HG03565 (cell line): ENCODE measurements at regions not wholly inside any gene's neighbourhood (a gene's known extent, or its start where the extent isn't known, plus 50 kb on each side); places are given as distances from the start of the nearest gene placed in this dataset.
"Not testable (repeated sequence)": the region's sequence is repeated elsewhere in the genome, so short reads cannot be mapped to it uniquely, and the experiment has no call there.

Experiments used
- ATAC-seq: cut with Tn5 transposase; IDR thresholded peaks from one replicate; pipeline ENCODE4 v1.9.1; 2021; ENCODE audit warnings: mild to moderate bottlenecking, moderate library complexity; ENCODE audit not compliant: unreplicated experiment

GRCh38 chr2:153622285-153622684, 143.7 kb upstream of the RPRM start:
- no peak for ATAC-seq

GRCh38 chr2:153623020-153623419, 144.5 kb upstream of the RPRM start:
- ATAC-seq, result no peak

DNA sequence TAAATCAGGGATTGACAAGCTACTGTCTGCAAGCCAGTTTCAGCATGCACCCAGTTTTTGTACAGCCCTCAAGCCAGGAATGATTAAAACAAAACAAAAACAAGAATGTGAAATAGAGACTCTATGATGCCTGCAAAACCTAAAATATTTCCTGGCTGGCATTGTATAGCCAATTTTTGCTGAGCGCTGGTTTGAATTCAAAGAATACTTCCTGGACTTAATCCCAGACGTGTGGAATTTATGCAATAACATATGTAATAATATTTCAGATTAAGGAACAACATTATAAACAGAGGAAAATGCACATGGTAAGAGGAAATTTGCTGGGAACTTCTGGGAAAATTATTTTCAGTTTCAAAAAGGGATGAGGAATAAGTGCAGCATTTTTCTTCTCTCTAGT, 148.1 kb upstream of the RPRM start:
- no peak for ATAC-seq

- no peak for ATAC-seq
Observed at GRCh38 chr2:153635494-153635893, 156.9 kb upstream of the RPRM start.

- no peak for ATAC-seq
Observed at GRCh38 chr2:153641046-153641445, 162.5 kb upstream of the RPRM start.

GRCh38 chr2:153644955-153645354, 166.4 kb upstream of the RPRM start:
- ATAC-seq, result no peak

- ATAC-seq, result no peak
Observed at GRCh38 chr2:153645599-153645998, 167.0 kb upstream of the RPRM start.

DNA sequence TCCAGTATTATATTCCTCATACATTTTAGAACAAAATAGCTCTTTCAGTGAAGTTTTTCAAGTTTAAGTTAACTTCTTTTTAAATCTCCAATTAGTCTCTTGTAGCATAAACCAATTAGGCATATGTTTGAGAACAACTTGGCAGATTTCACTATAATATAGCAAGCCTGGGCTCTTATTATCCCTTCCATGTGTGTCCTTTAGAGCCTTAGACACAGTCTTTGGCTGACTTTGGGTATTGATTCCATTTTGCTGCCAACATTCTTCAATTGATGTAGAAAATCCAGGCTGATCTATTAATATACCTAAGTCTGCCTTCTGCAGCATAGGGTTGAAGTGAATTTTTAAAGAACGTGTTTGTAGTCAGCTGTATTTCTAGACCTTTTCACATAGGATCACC, 179.1 kb upstream of the RPRM start:
- ATAC-seq, result no peak

DNA sequence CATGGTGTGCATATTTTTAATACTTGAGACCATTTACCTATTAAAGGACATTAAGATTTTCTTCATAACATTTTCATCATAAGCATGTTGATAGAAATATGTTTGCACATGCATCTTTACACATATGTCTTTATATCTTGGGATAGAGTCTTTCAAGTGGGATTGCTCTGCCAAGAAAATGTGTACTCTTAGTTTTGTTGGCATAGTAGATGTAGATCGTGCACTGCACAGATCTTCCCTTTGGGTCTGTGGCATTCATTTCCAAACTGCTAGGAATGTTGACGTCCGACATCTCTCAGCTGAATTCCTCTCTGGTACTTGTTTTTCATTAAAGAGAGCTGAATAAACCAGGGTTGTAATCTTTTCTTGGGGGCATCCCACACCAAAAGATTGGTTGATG, 183.2 kb upstream of the RPRM start:
- no peak for ATAC-seq

- ATAC-seq, result no peak
Observed at GRCh38 chr2:153663371-153663770, 184.8 kb upstream of the RPRM start.

- not testable (repeated sequence) for ATAC-seq
Observed at GRCh38 chr2:153664009-153664408, 185.4 kb upstream of the RPRM start.

- ATAC-seq, result no peak
Observed at GRCh38 chr2:153667475-153667874, 188.9 kb upstream of the RPRM start.

- ATAC-seq, result no peak
Observed at GRCh38 chr2:153668923-153669322, 190.4 kb upstream of the RPRM start.

GRCh38 chr2:153710128-153710527, 161.6 kb upstream of the GALNT13 start:
- ATAC-seq, result no peak

- no peak for ATAC-seq
Observed at GRCh38 chr2:153715218-153715850, 156.4 kb upstream of the GALNT13 start.

GRCh38 chr2:153717060-153717459, 154.7 kb upstream of the GALNT13 start:
- ATAC-seq, result no peak

DNA sequence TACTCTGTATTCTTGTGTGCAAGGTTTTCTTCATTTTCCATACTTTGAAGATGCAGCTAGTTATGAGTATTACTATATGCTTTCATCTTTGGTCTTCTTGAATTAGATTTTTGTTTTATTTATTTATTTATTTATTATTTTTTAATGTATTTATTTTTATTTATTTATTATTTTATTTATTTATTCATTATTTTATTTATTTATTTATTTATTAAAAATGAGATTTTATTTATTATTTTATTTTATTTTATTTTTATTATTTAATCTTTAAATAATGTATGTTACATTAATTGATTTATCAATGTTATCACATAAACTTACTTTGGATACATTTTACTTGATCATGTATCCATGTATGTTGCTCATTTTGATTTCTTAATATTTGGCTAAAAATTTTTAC, 132.3 kb upstream of the GALNT13 start:
- ATAC-seq, result no peak

DNA sequence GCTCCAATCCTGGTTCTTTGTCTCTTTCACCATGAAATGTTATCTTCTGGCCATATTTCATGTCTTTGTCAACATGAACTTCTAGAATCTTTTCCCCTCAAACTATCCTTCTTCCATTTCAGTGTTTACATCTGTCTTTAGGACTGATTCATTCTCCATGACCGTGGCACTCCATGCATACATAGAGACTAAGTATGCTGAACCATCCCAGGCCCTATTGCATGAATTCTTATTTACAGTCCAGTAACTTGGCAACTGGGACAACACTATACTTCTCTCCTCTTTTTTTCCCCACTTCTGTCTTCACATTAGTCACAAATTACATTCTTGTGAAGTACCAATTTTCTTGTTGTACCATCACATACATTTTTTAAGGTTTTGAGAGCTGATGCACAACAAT, 109.8 kb upstream of the GALNT13 start:
- ATAC-seq, result no peak

DNA sequence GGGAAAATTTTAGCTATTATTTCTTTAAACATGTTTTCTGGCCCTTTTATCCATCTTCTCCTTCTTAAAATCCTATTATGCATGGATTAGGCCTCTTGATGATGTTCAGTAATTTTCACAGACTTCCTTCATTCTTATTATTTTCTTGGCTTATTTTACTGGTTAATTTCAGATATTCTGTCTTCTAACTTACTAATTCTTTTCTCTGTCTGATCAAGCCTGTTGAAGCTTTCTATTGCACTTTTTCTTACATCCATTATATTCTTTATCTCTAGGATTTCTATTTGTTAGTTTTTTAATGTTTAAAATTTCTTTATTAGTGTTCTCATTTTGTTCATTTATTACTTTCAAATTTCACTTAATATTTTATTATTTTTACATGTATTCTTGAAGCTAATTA, 105.3 kb upstream of the GALNT13 start:
- ATAC-seq, result no peak

- no peak for ATAC-seq
Observed at GRCh38 chr2:153770359-153770991, 101.2 kb upstream of the GALNT13 start.

GRCh38 chr2:153780241-153780640, 91.5 kb upstream of the GALNT13 start:
- ATAC-seq, result no peak

DNA sequence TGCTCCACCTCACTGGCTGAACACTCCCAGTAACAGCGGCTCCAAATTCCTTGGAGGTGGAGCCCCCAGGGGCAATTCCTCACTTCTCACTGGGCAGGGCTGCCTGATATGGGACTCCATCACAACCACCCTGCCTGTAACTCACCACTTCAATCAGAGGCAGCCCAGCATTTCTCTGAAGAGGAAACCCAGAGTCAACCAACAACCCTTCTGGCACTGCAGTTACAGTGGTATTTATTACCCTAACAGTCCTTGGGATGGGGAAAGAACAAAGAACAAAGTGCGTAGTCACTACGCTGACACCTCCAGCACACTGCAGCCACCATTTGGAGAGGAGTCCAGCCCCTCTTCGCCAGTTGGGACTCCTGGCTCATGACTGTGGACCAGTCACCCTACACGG, 85.7 kb upstream of the GALNT13 start:
- ATAC-seq, result no peak

DNA sequence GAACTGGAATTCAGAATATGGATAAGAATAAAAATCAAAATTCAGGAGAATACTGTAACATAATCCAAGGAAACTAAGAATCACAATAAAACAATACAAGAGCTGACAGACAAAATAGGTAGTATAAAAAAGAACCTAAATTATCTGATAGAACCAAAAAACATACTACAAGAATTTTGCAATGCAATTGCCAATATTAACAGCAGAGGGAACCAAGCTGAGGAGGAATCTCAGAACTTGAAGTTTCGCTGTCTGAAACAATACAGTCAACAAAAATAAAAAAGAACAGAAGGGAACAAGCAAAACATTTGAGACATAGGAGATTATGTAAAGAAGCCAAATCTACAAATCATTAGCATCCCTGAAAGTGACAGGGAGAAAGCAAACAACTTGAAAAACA, 84.1 kb upstream of the GALNT13 start:
- no peak for ATAC-seq
